ENCODE measurements at regions not wholly inside any gene's neighbourhood (a gene's known extent, or its start where the extent isn't known, plus 50 kb on each side); places are given as distances from the start of the nearest gene placed in this dataset.
"Not testable (repeated sequence)": the region's sequence is repeated elsewhere in the genome, so short reads cannot be mapped to it uniquely, and the experiment has no call there.

DNA sequence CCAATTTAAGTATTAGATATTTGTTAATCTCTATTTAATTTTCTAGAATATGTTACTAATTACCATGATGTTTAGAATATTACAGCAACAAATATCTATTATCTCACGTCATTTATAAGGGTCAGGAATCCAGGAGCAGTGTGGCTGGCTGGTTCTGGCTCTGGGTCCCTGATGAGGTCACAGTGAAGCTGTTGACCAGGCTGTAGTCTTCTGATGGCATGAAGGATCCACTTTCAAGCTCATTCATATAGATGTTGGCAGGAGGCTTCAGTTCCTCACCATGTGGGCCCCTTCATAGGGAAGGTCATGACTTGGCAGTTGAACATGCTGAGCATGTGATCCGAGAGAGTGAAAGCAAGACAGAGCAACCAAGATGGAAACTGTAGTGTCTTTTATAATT lies 375.6 kb downstream of the ATP23 start:
- no peak overlapping the region for H3K4me2 ChIP-seq (ENCODE audit: low read depth, low read length, poor library complexity, severe bottlenecking)
- H3K4me1 ChIP-seq (ENCODE audit: low read length), result no peaks in the 10 kb centered on the region
- H3K27me3 ChIP-seq (ENCODE audit: low read length), result no peaks in the 10 kb centered on the region
- H4K20me1 ChIP-seq (ENCODE audit: insufficient read depth, low read depth, low read length), result no peaks in the 10 kb centered on the region
- 0 out of 2 replicates have a peak, but pooled peaks cover 4% of the 10 kb centered on the region for H3K9me2 ChIP-seq (replicated peaks; ENCODE audit: insufficient read depth, low read length)
- no peak overlapping the region for H3K27ac ChIP-seq (ENCODE audit: low read length)
- no peak overlapping the region for H3K4me3 ChIP-seq (ENCODE audit: low read length)
- H3K36me3 ChIP-seq (ENCODE audit: insufficient read depth, low read length), result no peaks in the 10 kb centered on the region
- no peaks in the 10 kb centered on the region for H3K79me2 ChIP-seq (ENCODE audit: low read length)
- H3K9ac ChIP-seq (ENCODE audit: low read length), result no peak overlapping the region
- no peak for DNase-seq
- H2AFZ ChIP-seq (ENCODE audit: low read length), result no peak overlapping the region
- no peaks in the 10 kb centered on the region for H3K9me3 ChIP-seq (ENCODE audit: low read length)

DNA sequence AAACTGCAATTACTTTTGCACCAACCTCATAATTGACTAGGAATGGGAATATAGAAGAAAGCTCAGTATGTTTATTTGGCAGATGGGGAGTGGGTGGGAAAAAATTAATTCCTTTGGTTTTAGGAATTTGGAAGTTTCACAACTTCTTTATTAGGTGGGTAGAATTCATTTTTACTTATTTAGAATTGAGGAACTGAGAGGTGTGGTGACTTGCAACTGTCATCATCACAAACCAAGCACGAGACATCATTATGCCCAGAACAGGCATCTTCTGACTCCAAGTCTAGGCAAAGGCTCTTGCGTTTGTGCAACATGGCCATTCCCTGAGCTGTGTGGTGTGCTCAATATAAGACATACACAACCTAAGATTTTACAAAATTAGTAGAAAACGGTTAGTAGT lies 380.0 kb downstream of the ATP23 start:
- no peaks in the 10 kb centered on the region for H3K36me3 ChIP-seq (ENCODE audit: insufficient read depth, low read length)
- no peaks in the 10 kb centered on the region for H3K9me2 ChIP-seq (replicated peaks; ENCODE audit: insufficient read depth, low read length)
- no peak overlapping the region for H3K27ac ChIP-seq (ENCODE audit: low read length)
- no peaks in the 10 kb centered on the region for H3K79me2 ChIP-seq (ENCODE audit: low read length)
- no peak overlapping the region for H3K9ac ChIP-seq (ENCODE audit: low read length)
- H3K4me1 ChIP-seq (ENCODE audit: low read length), result no peaks in the 10 kb centered on the region
- no peak overlapping the region for H3K4me2 ChIP-seq (ENCODE audit: low read depth, low read length, poor library complexity, severe bottlenecking)
- no peak for DNase-seq
- H2AFZ ChIP-seq (ENCODE audit: low read length), result no peak overlapping the region
- no peaks in the 10 kb centered on the region for H4K20me1 ChIP-seq (ENCODE audit: insufficient read depth, low read depth, low read length)
- no peak overlapping the region for H3K4me3 ChIP-seq (ENCODE audit: low read length)
- H3K9me3 ChIP-seq (ENCODE audit: low read length), result no peaks in the 10 kb centered on the region
- H3K27me3 ChIP-seq (ENCODE audit: low read length), result no peaks in the 10 kb centered on the region

DNA sequence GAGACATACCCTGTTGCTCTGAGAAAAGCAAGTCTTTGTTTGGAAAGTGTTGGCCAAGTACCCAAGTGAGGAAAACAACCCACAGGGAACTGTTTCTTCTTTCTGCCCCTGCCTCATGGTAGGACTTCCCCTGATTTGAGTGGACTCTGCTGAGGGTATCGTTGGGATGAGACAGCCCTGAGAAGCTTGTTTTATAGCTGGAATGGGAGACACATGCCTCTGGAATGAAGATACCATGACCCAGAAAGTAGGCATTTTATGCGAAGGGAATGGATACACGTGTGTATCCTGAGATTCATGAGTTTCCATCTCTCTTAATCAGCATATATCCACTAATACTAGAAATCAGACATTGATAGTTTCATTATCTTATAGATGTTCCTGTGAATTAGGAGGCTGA lies 382.3 kb downstream of the ATP23 start:
- Histone ChIP-seq H3K79me2 (ENCODE audit: low read length) (no peaks in the 10 kb centered on the region), H3K4me1 (ENCODE audit: low read length) (no peaks in the 10 kb centered on the region), H3K36me3 (ENCODE audit: insufficient read depth, low read length) (no peaks in the 10 kb centered on the region), H3K4me2 (ENCODE audit: low read depth, low read length, poor library complexity, severe bottlenecking) (no peak overlapping the region), H3K9me2 (replicated peaks; ENCODE audit: insufficient read depth, low read length) (no peaks in the 10 kb centered on the region), H2AFZ (ENCODE audit: low read length) (no peak overlapping the region), H3K9me3 (ENCODE audit: low read length) (no peaks in the 10 kb centered on the region), H4K20me1 (ENCODE audit: insufficient read depth, low read depth, low read length) (no peaks in the 10 kb centered on the region), H3K27ac (ENCODE audit: low read length) (no peak overlapping the region), H3K9ac (ENCODE audit: low read length) (no peak overlapping the region), H3K27me3 (ENCODE audit: low read length) (no peaks in the 10 kb centered on the region), H3K4me3 (ENCODE audit: low read length) (no peak overlapping the region)
- DNase-seq, result no peak

DNA sequence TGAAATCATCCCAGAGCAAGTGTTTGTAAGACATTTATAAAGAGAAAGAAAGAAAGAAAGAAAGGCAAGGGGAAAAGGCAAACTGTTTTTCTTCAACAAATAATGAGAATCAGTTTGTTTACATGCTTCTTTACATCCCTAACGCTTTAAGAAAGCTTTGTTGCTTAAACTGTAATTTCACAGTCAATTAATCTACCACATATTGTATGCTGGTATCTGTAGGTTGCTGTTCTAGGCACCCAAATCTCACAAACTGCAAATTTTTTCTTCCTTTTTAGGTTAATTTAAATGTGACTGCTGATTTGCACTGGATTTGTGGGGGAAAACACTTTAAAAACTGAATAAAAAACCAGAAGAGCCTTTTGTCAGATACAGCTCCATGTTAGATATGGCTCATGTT lies 384.2 kb downstream of the ATP23 start:
- H3K4me2 ChIP-seq (ENCODE audit: low read depth, low read length, poor library complexity, severe bottlenecking), result no peak overlapping the region
- DNase-seq, result no peak
- H3K4me3 ChIP-seq (ENCODE audit: low read length), result no peak overlapping the region
- H4K20me1 ChIP-seq (ENCODE audit: insufficient read depth, low read depth, low read length), result no peaks in the 10 kb centered on the region
- no peaks in the 10 kb centered on the region for H3K9me3 ChIP-seq (ENCODE audit: low read length)
- H3K9me2 ChIP-seq (replicated peaks; ENCODE audit: insufficient read depth, low read length), result no peaks in the 10 kb centered on the region
- H3K79me2 ChIP-seq (ENCODE audit: low read length), result no peaks in the 10 kb centered on the region
- no peak overlapping the region for H3K9ac ChIP-seq (ENCODE audit: low read length)
- H3K27me3 ChIP-seq (ENCODE audit: low read length), result no peaks in the 10 kb centered on the region
- no peaks in the 10 kb centered on the region for H3K36me3 ChIP-seq (ENCODE audit: insufficient read depth, low read length)
- no peak overlapping the region for H3K27ac ChIP-seq (ENCODE audit: low read length)
- H3K4me1 ChIP-seq (ENCODE audit: low read length), result no peaks in the 10 kb centered on the region
- no peak overlapping the region for H2AFZ ChIP-seq (ENCODE audit: low read length)

DNA sequence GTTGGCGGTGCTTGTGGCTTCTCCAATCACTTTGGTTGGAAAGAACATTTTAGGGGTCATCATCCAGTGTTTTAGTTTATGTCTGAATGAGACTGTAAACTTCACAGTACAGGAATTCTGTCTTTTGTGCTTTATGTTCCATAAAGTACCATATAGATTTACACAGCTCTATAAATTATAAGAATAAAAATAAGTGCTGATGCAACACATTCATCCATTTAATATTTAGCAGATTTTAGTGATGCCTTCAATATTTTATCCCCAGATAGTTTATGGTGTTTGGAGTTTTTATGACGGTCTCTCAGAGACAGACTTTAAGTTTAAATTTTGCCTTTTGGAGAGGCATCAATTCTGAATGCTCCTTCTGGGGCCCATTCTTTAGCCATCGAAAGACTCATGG lies 385.2 kb downstream of the ATP23 start:
- H3K27me3 ChIP-seq (ENCODE audit: low read length), result no peaks in the 10 kb centered on the region
- H3K9me2 ChIP-seq (replicated peaks; ENCODE audit: insufficient read depth, low read length), result no peaks in the 10 kb centered on the region
- no peak overlapping the region for H3K9ac ChIP-seq (ENCODE audit: low read length)
- no peak overlapping the region for H3K4me2 ChIP-seq (ENCODE audit: low read depth, low read length, poor library complexity, severe bottlenecking)
- no peak overlapping the region for H3K4me3 ChIP-seq (ENCODE audit: low read length)
- H4K20me1 ChIP-seq (ENCODE audit: insufficient read depth, low read depth, low read length), result no peaks in the 10 kb centered on the region
- H2AFZ ChIP-seq (ENCODE audit: low read length), result no peak overlapping the region
- H3K79me2 ChIP-seq (ENCODE audit: low read length), result no peaks in the 10 kb centered on the region
- H3K27ac ChIP-seq (ENCODE audit: low read length), result no peak overlapping the region
- no peaks in the 10 kb centered on the region for H3K36me3 ChIP-seq (ENCODE audit: insufficient read depth, low read length)
- H3K9me3 ChIP-seq (ENCODE audit: low read length), result no peaks in the 10 kb centered on the region
- no peaks in the 10 kb centered on the region for H3K4me1 ChIP-seq (ENCODE audit: low read length)
- DNase-seq, result no peak

DNA sequence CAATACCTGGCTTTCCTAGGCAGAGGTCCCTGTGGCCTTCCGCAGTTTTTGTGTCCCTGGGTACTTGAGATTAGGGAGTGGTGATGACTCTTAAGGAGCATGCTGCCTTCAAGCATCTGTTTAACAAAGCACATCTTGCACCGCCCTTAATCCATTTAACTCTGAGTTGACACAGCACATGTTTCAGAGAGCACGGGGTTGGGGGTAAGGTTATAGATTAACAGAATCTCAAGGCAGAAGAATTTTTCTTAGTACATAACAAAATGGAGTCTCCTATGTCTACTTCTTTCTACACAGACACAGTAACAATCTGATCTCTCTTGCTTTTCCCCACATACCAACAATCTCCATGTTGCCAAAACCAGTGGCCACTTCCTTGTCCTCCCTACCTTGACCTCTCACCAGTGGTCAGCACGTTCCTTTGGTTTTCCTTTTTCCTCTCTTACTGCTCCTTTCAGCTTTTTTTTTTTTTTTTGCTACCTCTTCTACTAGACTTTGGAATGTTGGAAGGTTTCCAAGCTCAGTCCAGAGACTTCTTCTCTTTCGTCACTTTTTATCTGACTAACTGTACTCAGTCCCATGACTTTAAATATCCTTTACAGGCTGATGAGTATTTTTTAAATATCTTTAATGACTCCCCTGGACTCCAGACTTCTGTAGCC lies 395.3 kb downstream of the ATP23 start:
- H3K4me3 ChIP-seq (ENCODE audit: low read length); H3K4me1 ChIP-seq (ENCODE audit: low read length); H2AFZ ChIP-seq (ENCODE audit: low read length); H3K9me2 ChIP-seq (replicated peaks; ENCODE audit: insufficient read depth, low read length); H4K20me1 ChIP-seq (ENCODE audit: insufficient read depth, low read depth, low read length); H3K36me3 ChIP-seq (ENCODE audit: insufficient read depth, low read length); H3K4me2 ChIP-seq (ENCODE audit: low read depth, low read length, poor library complexity, severe bottlenecking); H3K27ac ChIP-seq (ENCODE audit: low read length); H3K9ac ChIP-seq (ENCODE audit: low read length); H3K79me2 ChIP-seq (ENCODE audit: low read length); H3K9me3 ChIP-seq (ENCODE audit: low read length); H3K27me3 ChIP-seq (ENCODE audit: low read length); DNase-seq: not testable (repeated sequence)

DNA sequence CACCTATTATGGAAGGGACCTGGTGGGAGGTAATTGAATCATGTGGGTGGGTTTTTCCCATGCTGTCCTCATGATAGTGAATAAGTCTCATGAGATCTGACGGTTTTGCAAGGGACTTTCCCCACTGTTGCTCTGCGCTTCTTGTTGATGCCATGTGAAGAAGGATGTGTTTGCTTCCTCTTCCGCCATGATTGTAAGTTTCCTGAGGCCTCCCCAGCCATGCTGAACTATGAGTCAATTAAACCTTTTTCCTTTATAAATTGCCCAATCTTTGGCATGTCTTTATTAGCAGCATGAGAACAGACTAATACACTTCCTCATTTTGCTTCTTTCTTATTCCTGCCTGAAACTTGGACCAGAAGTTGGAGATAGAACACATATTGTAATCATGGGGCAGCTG lies 396.2 kb downstream of the ATP23 start:
- not testable (repeated sequence) for H3K9me3 ChIP-seq (ENCODE audit: low read length); H3K36me3 ChIP-seq (ENCODE audit: insufficient read depth, low read length); H3K4me2 ChIP-seq (ENCODE audit: low read depth, low read length, poor library complexity, severe bottlenecking); H3K4me3 ChIP-seq (ENCODE audit: low read length); H3K79me2 ChIP-seq (ENCODE audit: low read length); H3K27me3 ChIP-seq (ENCODE audit: low read length); H4K20me1 ChIP-seq (ENCODE audit: insufficient read depth, low read depth, low read length); H2AFZ ChIP-seq (ENCODE audit: low read length); H3K9me2 ChIP-seq (replicated peaks; ENCODE audit: insufficient read depth, low read length); H3K4me1 ChIP-seq (ENCODE audit: low read length); H3K27ac ChIP-seq (ENCODE audit: low read length); H3K9ac ChIP-seq (ENCODE audit: low read length); DNase-seq

DNA sequence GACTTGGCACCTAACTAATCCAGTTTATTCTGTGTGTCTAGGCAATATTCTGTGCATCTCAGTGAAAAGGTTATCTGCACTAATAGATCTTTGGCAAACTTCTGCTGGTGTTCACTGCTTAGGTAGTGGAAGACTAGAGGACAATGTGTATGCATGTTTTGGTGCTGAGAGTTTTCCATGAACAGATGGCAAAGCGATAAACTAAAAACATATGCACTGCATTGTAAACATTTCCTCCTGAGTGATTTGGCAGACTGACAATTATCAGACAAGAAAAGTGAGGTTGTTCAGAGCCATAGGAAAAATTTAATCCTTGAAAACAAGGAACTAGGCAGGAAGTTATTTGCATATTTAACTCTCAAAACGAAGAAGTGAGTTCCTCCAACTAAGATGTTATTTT lies 400.4 kb downstream of the ATP23 start:
- Histone ChIP-seq H4K20me1 (ENCODE audit: insufficient read depth, low read depth, low read length) (no peaks in the 10 kb centered on the region), H3K36me3 (ENCODE audit: insufficient read depth, low read length) (no peaks in the 10 kb centered on the region), H2AFZ (ENCODE audit: low read length) (no peak overlapping the region), H3K27ac (ENCODE audit: low read length) (no peak overlapping the region), H3K4me1 (ENCODE audit: low read length) (no peaks in the 10 kb centered on the region), H3K4me2 (ENCODE audit: low read depth, low read length, poor library complexity, severe bottlenecking) (no peak overlapping the region), H3K4me3 (ENCODE audit: low read length) (no peak overlapping the region), H3K9me3 (ENCODE audit: low read length) (no peaks in the 10 kb centered on the region), H3K9me2 (replicated peaks; ENCODE audit: insufficient read depth, low read length) (no peaks in the 10 kb centered on the region), H3K27me3 (ENCODE audit: low read length) (no peaks in the 10 kb centered on the region), H3K9ac (ENCODE audit: low read length) (no peak overlapping the region), H3K79me2 (ENCODE audit: low read length) (no peaks in the 10 kb centered on the region)
- DNase-seq, result no peak

DNA sequence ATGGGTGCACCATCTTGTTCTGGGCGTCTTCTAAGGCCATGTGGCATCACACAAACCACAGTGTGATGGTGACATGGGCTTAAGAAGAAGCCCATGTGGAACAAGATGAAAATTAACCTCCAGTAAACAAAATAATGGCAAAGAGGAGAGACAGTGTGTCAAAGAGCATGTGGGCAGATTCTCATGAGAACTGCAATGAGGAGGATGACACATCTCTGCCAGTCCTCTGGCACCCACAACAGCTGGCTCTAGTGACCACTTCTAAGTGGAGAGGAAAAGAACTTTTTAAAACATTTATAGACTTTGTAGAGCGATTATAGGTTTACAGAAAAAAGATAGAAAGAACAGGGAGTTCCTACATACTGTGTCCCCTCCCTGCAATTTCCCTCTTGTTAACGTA lies 401.4 kb downstream of the ATP23 start:
- H3K9ac ChIP-seq (ENCODE audit: low read length), result no peak overlapping the region
- no peaks in the 10 kb centered on the region for H4K20me1 ChIP-seq (ENCODE audit: insufficient read depth, low read depth, low read length)
- no peak overlapping the region for H2AFZ ChIP-seq (ENCODE audit: low read length)
- H3K27me3 ChIP-seq (ENCODE audit: low read length), result no peaks in the 10 kb centered on the region
- no peak for DNase-seq
- no peaks in the 10 kb centered on the region for H3K79me2 ChIP-seq (ENCODE audit: low read length)
- no peaks in the 10 kb centered on the region for H3K36me3 ChIP-seq (ENCODE audit: insufficient read depth, low read length)
- no peaks in the 10 kb centered on the region for H3K9me3 ChIP-seq (ENCODE audit: low read length)
- no peaks in the 10 kb centered on the region for H3K4me1 ChIP-seq (ENCODE audit: low read length)
- no peak overlapping the region for H3K27ac ChIP-seq (ENCODE audit: low read length)
- no peak overlapping the region for H3K4me3 ChIP-seq (ENCODE audit: low read length)
- no peaks in the 10 kb centered on the region for H3K9me2 ChIP-seq (replicated peaks; ENCODE audit: insufficient read depth, low read length)
- no peak overlapping the region for H3K4me2 ChIP-seq (ENCODE audit: low read depth, low read length, poor library complexity, severe bottlenecking)
